HepG2 (cell line): ENCODE measurements at regions not wholly inside any gene's neighbourhood (a gene's known extent, or its start where the extent isn't known, plus 50 kb on each side); places are given as distances from the start of the nearest gene placed in this dataset.
A peak's percentile ranks its signal among the peaks of the same experiment; 100 is the strongest.

ENCODE experiments used
- ATAC-seq: fragments of 200-7000 bp; cut with Tn5 transposase; 3 replicates; pipeline ENCODE4 v1.9.1; 2020; ENCODE audit warnings: mild to moderate bottlenecking, moderate library complexity
- BruUV-seq: library from RNA; stranded (reverse); fragments of 400-500 nt; replicated peaks from 2 replicates; lab custom pipeline; 2021; lab: Mats Ljungman, UMichigan
- CTCF ChIA-PET: fragments of 300-600 bp; formaldehyde crosslinking; extraction: SDS; loops from one replicate; lab custom pipeline; 2021; ENCODE audit warnings: low total read pairs, inconsistent platforms, low intra/inter-chr PET ratio; lab: Yijun Ruan, JAX
- POLR2A ChIA-PET: fragments of 350-600 bp; sonication (Branson Sonifier 250); formaldehyde crosslinking; loops from one replicate; lab custom pipeline; 2020; ENCODE audit warnings: antibody characterized with exemption, inconsistent platforms; lab: Yijun Ruan, JAX
- DNase-seq: peaks from one replicate; pipeline ENCODE4 v3.0.0-alpha.2; 2015; ENCODE audit warnings: low spot score
- FAIRE-seq: peaks from 3 replicates; lab custom pipeline; 2011; peaks lifted over from hg19 to GRCh38; lab: Jason Lieb, UNC
- H2AFZ ChIP-seq: one replicate; pipeline ENCODE4 v1.6.1; 2011; ENCODE audit warnings: low read length, inconsistent platforms
- H3K27ac ChIP-seq: fragments of 300-600 bp; 3 replicates; pipeline ENCODE4 v1.8.0; 2011; ENCODE audit warnings: mixed run types, mild to moderate bottlenecking, mixed read lengths, low read length, inconsistent platforms; ENCODE audit not compliant: insufficient read depth; ENCODE audit errors: extremely low read length
- H3K27me3 ChIP-seq, 2 experiments: fragments of 200-600 bp in 1 of 2; 2 replicates in 1 of 2; 3 replicates in 1 of 2; pipeline versions ENCODE4 v1.6.0 to v1.8.0; 2011; ENCODE audit warnings: low read length in 2 of 2, mild to moderate bottlenecking in 2 of 2, moderate library complexity in 2 of 2, inconsistent platforms in 1 of 2; ENCODE audit not compliant: insufficient read depth in 2 of 2, control insufficient read depth in 1 of 2
- H3K36me3 ChIP-seq, 2 experiments: fragments of 200-600 bp in 1 of 2; replicated peaks in 1 of 2; 2 replicates in 1 of 2; 3 replicates in 1 of 2; pipeline versions ENCODE4 v1.5.1 to v1.8.0; 2011; ENCODE audit warnings: low read length in 2 of 2, inconsistent platforms in 1 of 2; ENCODE audit not compliant: insufficient read depth in 2 of 2, control insufficient read depth in 1 of 2
- H3K4me1 ChIP-seq: 2 replicates; pipeline ENCODE4 v1.5.1; 2012; ENCODE audit warnings: low read length, inconsistent platforms; ENCODE audit not compliant: insufficient read depth
- H3K4me2 ChIP-seq: 2 replicates; pipeline ENCODE4 v1.6.0; 2011; ENCODE audit warnings: low read depth, low read length, inconsistent platforms
- H3K4me3 ChIP-seq, 3 experiments: fragments of 200-600 bp in 1 of 3; sonication (generic), shearing (Covaris generic) in 1 of 3; replicated peaks in 1 of 3; 2 replicates each; pipeline ENCODE4 v1.5.1; 2011 to 2016; ENCODE audit warnings: low read length in 3 of 3, inconsistent platforms in 2 of 3, low read depth in 2 of 3, mild to moderate bottlenecking in 2 of 3, control low read depth in 1 of 3, mixed read lengths in 1 of 3; ENCODE audit not compliant: insufficient read depth in 1 of 3
- H3K79me2 ChIP-seq: one replicate; pipeline ENCODE4 v1.6.1; 2011; ENCODE audit warnings: low read length, inconsistent platforms; ENCODE audit not compliant: insufficient read depth
- H3K9ac ChIP-seq: 2 replicates; pipeline ENCODE4 v1.6.0; 2011; ENCODE audit warnings: mild to moderate bottlenecking, low read depth, low read length, inconsistent platforms; ENCODE audit not compliant: insufficient read depth
- H3K9me3 ChIP-seq: 2 replicates; pipeline ENCODE4 v1.5.1; 2012; ENCODE audit warnings: mild to moderate bottlenecking, low read length
- H4K20me1 ChIP-seq: 2 replicates; pipeline ENCODE4 v1.6.0; 2011; ENCODE audit warnings: inconsistent platforms, mild to moderate bottlenecking, low read length, moderate library complexity; ENCODE audit not compliant: insufficient read depth
- ARHGAP35 ChIP-seq: sonication (generic); formaldehyde crosslinking; IDR thresholded peaks from 2 replicates; pipeline ENCODE4 v1.9.0; 2022; ENCODE audit warnings: mild to moderate bottlenecking, inconsistent platforms, moderate library complexity, missing genetic modification reagents, borderline replicate concordance
- BRF2 ChIP-seq: sonication (generic); formaldehyde crosslinking; IDR thresholded peaks from 2 replicates; pipeline ENCODE4 v1.8.1; 2022; ENCODE audit warnings: mild to moderate bottlenecking, missing genetic modification reagents
- GLMP ChIP-seq: sonication (generic); formaldehyde crosslinking; IDR thresholded peaks from 2 replicates; pipeline ENCODE4 v1.9.0; 2021; ENCODE audit warnings: missing genetic modification reagents, mild to moderate bottlenecking, borderline replicate concordance
- GPN1 ChIP-seq: sonication (generic); formaldehyde crosslinking; IDR thresholded peaks from 2 replicates; pipeline ENCODE4 v1.5.1; 2020; ENCODE audit warnings: missing genetic modification reagents, borderline replicate concordance
- HCFC1 ChIP-seq: fragments of 150-350 bp; IDR thresholded peaks from 2 replicates; pipeline ENCODE4 v1.6.1; 2014; ENCODE audit warnings: low read depth, low read length
- KAT8 ChIP-seq: IDR thresholded peaks from 2 replicates; pipeline ENCODE4 v1.6.1; 2016; ENCODE audit warnings: missing genetic modification reagents, missing compliant biosample characterization
- KLF6 ChIP-seq: IDR thresholded peaks from 2 replicates; pipeline ENCODE4 v1.8.0; 2016; ENCODE audit warnings: missing biosample characterization, missing genetic modification reagents
- NR1H2 ChIP-seq: sonication (generic); formaldehyde crosslinking; IDR thresholded peaks from 2 replicates; pipeline ENCODE4 v1.8.1; 2022; ENCODE audit warnings: low read depth, missing genetic modification reagents, borderline replicate concordance
- NR2C2 ChIP-seq: sonication (generic); formaldehyde crosslinking; IDR thresholded peaks from 2 replicates; pipeline ENCODE4 v1.4.0; 2020; ENCODE audit warnings: missing genetic modification reagents, mild to moderate bottlenecking, moderate library complexity, borderline replicate concordance
- NR3C1 ChIP-seq: sonication (generic); formaldehyde crosslinking; IDR thresholded peaks from 2 replicates; pipeline ENCODE4 v1.4.0; 2020; ENCODE audit warnings: missing genetic modification reagents
- PITX1 ChIP-seq: sonication (generic); formaldehyde crosslinking; IDR thresholded peaks from 2 replicates; pipeline ENCODE4 v1.5.1; 2020; ENCODE audit warnings: mild to moderate bottlenecking, missing genetic modification reagents
- TERF1 ChIP-seq: sonication (generic); formaldehyde crosslinking; IDR thresholded peaks from 2 replicates; pipeline ENCODE4 v1.8.0; 2022; ENCODE audit warnings: mild to moderate bottlenecking, missing genetic modification reagents, moderate library complexity
- ZBTB34 ChIP-seq: sonication (generic); formaldehyde crosslinking; IDR thresholded peaks from 2 replicates; pipeline ENCODE4 v1.8.0; 2022; ENCODE audit warnings: mild to moderate bottlenecking, missing genetic modification reagents
- ZFP36 ChIP-seq: fragments of 150-350 bp; IDR thresholded peaks from 2 replicates; pipeline ENCODE4 v1.6.1; 2018; ENCODE audit warnings: borderline replicate concordance, low read length, low read depth; ENCODE audit not compliant: partially characterized antibody
- ZFP41 ChIP-seq: sonication (generic); formaldehyde crosslinking; IDR thresholded peaks from 2 replicates; pipeline ENCODE4 v1.4.0; 2020; ENCODE audit warnings: mild to moderate bottlenecking, missing genetic modification reagents, borderline replicate concordance
- ZKSCAN1 ChIP-seq: fragments of 150-350 bp; IDR thresholded peaks from 2 replicates; pipeline ENCODE4 v1.6.1; 2014; ENCODE audit warnings: low read length
- ZMYM3 ChIP-seq: sonication (generic); formaldehyde crosslinking; IDR thresholded peaks from 2 replicates; pipeline ENCODE4 v1.5.1; 2020; ENCODE audit warnings: mild to moderate bottlenecking, missing genetic modification reagents
- ZNF768 ChIP-seq: sonication (generic); formaldehyde crosslinking; IDR thresholded peaks from 2 replicates; pipeline ENCODE4 v1.4.0; 2020; ENCODE audit warnings: missing genetic modification reagents
- WGBS: methylation state at CpG from one replicate; pipeline ENCODE4 v1.1.6; 2017; ENCODE audit warnings: low lambda C conversion rate; 5-methylcytosine and 5-hydroxymethylcytosine counted together
- in situ Hi-C: cut with HindIII; loops from 2 replicates; pipeline ENCODE4 v1.10.0; 2017; ENCODE audit warnings: low pct_unique_long_range_greater_than_20kb; ENCODE audit not compliant: extremely low pct_ligation_motif_present
- intact Hi-C: fragments of 100-400 bp; cut with micrococcal nuclease; formaldehyde crosslinking; loops from one replicate; pipeline ENCODE4 v1.10.0; 2022; ENCODE audit not compliant: unreplicated experiment

GRCh38 chr2:16167870-16168426, 227.6 kb downstream of the MYCN start (continued):
- TF ChIP-seq ZNF768 (CRISPR knock-in tag) (no peak), ARHGAP35 (CRISPR knock-in tag) (no peak), GPN1 (CRISPR knock-in tag) (no peak), ZFP41 (CRISPR knock-in tag) (no peak), NR1H2 (CRISPR knock-in tag) (no peak), PITX1 (CRISPR knock-in tag) (no peak), ZFP36 (no peak), TERF1 (CRISPR knock-in tag) (no peak), NR2C2 (peak; percentile 34; the same call in 1 of the 2 replicates), ZMYM3 (no peak), GLMP (CRISPR knock-in tag) (no peak)

GRCh38 chr2:16167451-16167861, 227.1 kb downstream of the MYCN start:
- 64% methylated on average over 6 of the region's 6 CpGs for WGBS
- no TSS peak for BruUV-seq
- no peak overlapping the region for H3K9ac ChIP-seq
- no peak overlapping the region for H3K4me2 ChIP-seq
- H3K27ac ChIP-seq = no peak overlapping the region
- POLR2A ChIA-PET = no interaction called here
- no peaks in the 10 kb centered on the region for H3K4me1 ChIP-seq
- in situ Hi-C loops = no loop called here
- H3K79me2 ChIP-seq = no peaks in the 10 kb centered on the region
- no peak for DNase-seq
- peaks cover 0 to 20% of the 10 kb centered on the region in 2 experiments; a peak in 2 of 5 replicates for H3K27me3 ChIP-seq
- no peaks in the 10 kb centered on the region for H4K20me1 ChIP-seq
- ATAC-seq = no peak
- intact Hi-C loops = no loop called here
- no peaks in the 10 kb centered on the region for H3K9me3 ChIP-seq
- no peak overlapping the region for H3K4me3 ChIP-seq
- H3K36me3 ChIP-seq = no peaks in the 10 kb centered on the region
- no peak for FAIRE-seq
- CTCF ChIA-PET = no interaction called here
- no peak overlapping the region for H2AFZ ChIP-seq
- TF ChIP-seq ZBTB34 = no peak
- TF ChIP-seq ZKSCAN1 = no peak
- TF ChIP-seq KLF6 (CRISPR knock-in tag) = no peak
- TF ChIP-seq KAT8 (CRISPR knock-in tag) = no peak
- TF ChIP-seq HCFC1 = no peak
- TF ChIP-seq BRF2 (CRISPR knock-in tag) = no peak
- no peak for TF ChIP-seq NR3C1 (CRISPR knock-in tag)
